Activated CD8-positive, alpha-beta T cell treated with anti-CD3 and anti-CD28 coated beads for 36 hours (primary cell): ENCODE measurements at regions not wholly inside any gene's neighbourhood (a gene's known extent, or its start where the extent isn't known, plus 50 kb on each side); places are given as distances from the start of the nearest gene placed in this dataset.

ENCODE experiments used
- ATAC-seq: fragments of 200-7000 bp; cut with Tn5 transposase; one replicate; pipeline ENCODE4 v1.10.0; 2021; ENCODE audit warnings: mild to moderate bottlenecking, moderate library complexity
- CTCF ChIA-PET: fragments of 350-600 bp; sonication (Branson Sonifier 250); formaldehyde crosslinking; loops from one replicate; lab custom pipeline; 2021; ENCODE audit warnings: antibody characterized with exemption; lab: Charles Lee
- POLR2A ChIA-PET: fragments of 350-600 bp; sonication (Branson Sonifier 250); formaldehyde crosslinking; loops from one replicate; lab custom pipeline; 2021; ENCODE audit warnings: antibody characterized with exemption; lab: Charles Lee
- DNase-seq: peaks from one replicate; pipeline ENCODE4 v3.0.0-alpha.2; 2020
- H3K27ac Mint-ChIP-seq: one replicate; pipeline ENCODE4 v1.8.0; 2021; ENCODE audit warnings: mild to moderate bottlenecking, mixed read lengths
- H3K27me3 Mint-ChIP-seq: one replicate; pipeline ENCODE4 v1.8.0; 2021; ENCODE audit warnings: mixed read lengths
- H3K36me3 Mint-ChIP-seq: one replicate; pipeline ENCODE4 v1.8.0; 2021; ENCODE audit warnings: low read depth, mixed read lengths
- H3K4me1 Mint-ChIP-seq: one replicate; pipeline ENCODE4 v1.8.0; 2021; ENCODE audit warnings: low read depth, mixed read lengths
- H3K4me3 Mint-ChIP-seq: one replicate; pipeline ENCODE4 v1.8.0; 2021; ENCODE audit warnings: mild to moderate bottlenecking, moderate library complexity, mixed read lengths
- H3K9me3 Mint-ChIP-seq: one replicate; pipeline ENCODE4 v1.8.0; 2021; ENCODE audit warnings: mixed read lengths
- intact Hi-C: fragments of 100-400 bp; cut with micrococcal nuclease; formaldehyde crosslinking; loops from one replicate; pipeline ENCODE4 v1.10.0; 2022
- TF ChIP-seq, protein P1 (sequence below): fragments of 200-600 bp; IDR thresholded peaks from one replicate; pipeline ENCODE4 v1.8.0; 2022; ENCODE audit warnings: antibody characterized with exemption, mild to moderate bottlenecking

DNA sequence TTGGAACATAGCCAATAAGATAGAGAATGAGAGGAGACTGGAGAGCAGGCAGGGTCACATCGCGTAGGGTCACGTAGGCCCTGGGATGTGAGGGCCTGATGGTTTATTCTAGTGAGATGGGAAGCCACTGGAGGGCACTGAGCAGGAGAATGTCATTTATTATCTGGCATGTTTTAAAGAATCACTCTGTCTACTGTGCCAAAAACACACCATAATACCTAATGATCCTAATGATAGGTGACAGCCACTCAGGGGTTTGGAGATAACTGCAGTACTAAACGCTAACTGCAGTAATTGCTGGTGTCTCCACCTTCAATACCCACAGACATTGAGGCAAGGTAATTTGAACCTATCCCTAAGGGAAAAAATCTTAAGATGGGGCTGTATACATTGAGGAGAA lies 185.4 kb downstream of the TTLL7 start:
- no peak overlapping the region for H3K27ac Mint-ChIP-seq
- TF ChIP-seq, protein P1, sequence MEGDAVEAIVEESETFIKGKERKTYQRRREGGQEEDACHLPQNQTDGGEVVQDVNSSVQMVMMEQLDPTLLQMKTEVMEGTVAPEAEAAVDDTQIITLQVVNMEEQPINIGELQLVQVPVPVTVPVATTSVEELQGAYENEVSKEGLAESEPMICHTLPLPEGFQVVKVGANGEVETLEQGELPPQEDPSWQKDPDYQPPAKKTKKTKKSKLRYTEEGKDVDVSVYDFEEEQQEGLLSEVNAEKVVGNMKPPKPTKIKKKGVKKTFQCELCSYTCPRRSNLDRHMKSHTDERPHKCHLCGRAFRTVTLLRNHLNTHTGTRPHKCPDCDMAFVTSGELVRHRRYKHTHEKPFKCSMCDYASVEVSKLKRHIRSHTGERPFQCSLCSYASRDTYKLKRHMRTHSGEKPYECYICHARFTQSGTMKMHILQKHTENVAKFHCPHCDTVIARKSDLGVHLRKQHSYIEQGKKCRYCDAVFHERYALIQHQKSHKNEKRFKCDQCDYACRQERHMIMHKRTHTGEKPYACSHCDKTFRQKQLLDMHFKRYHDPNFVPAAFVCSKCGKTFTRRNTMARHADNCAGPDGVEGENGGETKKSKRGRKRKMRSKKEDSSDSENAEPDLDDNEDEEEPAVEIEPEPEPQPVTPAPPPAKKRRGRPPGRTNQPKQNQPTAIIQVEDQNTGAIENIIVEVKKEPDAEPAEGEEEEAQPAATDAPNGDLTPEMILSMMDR, result no peak
- H3K27me3 Mint-ChIP-seq, result no peaks in the 10 kb centered on the region
- CTCF ChIA-PET, result no interaction called here
- no peaks in the 10 kb centered on the region for H3K9me3 Mint-ChIP-seq
- H3K4me1 Mint-ChIP-seq, result no peaks in the 10 kb centered on the region
- intact Hi-C loops, result no loop called here
- no peaks in the 10 kb centered on the region for H3K36me3 Mint-ChIP-seq
- DNase-seq (no peak), ATAC-seq (no peak)
- H3K4me3 Mint-ChIP-seq, result no peak overlapping the region
- POLR2A ChIA-PET, result no interaction called here

DNA sequence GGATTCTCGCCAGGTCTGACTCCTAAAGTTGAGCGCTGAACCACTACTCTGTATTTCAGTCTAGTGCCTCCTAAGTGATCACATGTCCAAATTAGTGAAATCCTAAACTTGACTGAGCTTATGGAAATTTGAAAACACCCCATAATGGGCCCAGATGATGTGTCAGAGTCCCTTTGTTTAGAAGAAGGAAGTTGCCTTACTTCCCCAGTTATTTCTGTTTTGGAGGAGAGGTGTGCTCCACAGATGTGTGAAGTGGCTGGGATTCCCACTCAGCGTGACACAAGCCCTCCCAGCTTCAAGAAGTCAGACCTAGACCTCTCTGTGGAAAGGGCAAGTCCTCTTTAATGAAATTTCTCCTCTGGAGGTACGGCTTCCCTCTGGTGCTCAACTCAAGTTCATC lies 188.8 kb downstream of the TTLL7 start:
- intact Hi-C loops, result no loop called here
- Mint-ChIP-seq H3K27ac (no peak overlapping the region), H3K4me1 (no peaks in the 10 kb centered on the region), H3K36me3 (no peaks in the 10 kb centered on the region), H3K4me3 (no peak overlapping the region), H3K9me3 (no peaks in the 10 kb centered on the region), H3K27me3 (no peaks in the 10 kb centered on the region)
- ChIA-PET CTCF (no interaction called here), POLR2A (no interaction called here)
- DNase-seq (no peak), ATAC-seq (no peak)
- TF ChIP-seq, protein P1, result no peak

DNA sequence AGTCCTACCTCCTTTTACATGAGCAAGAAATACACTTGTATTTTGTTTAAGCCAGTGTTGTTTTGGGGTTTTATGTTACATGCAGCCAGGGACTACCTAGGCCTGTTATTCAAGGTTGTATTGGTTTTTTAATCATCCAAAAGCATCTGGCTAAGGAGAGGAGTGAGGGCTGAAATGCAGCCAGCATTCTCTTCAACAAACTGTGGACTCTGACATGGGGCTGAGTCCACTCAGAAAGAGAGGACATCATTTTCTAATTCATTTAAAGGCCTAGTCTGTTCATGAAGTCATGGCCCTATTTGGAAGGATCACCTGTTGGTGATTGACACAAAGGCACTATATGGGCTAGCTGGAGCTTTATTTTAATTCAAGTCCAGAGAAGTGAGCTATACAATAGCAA lies 190.4 kb downstream of the TTLL7 start:
- Mint-ChIP-seq H3K9me3 (no peaks in the 10 kb centered on the region), H3K4me3 (no peak overlapping the region), H3K36me3 (no peaks in the 10 kb centered on the region), H3K4me1 (no peaks in the 10 kb centered on the region), H3K27me3 (no peaks in the 10 kb centered on the region), H3K27ac (no peak overlapping the region)
- POLR2A ChIA-PET, result no interaction called here
- CTCF ChIA-PET, result no interaction called here
- no peak for DNase-seq
- intact Hi-C loops, result no loop called here
- TF ChIP-seq, protein P1, result no peak
- ATAC-seq, result no peak

DNA sequence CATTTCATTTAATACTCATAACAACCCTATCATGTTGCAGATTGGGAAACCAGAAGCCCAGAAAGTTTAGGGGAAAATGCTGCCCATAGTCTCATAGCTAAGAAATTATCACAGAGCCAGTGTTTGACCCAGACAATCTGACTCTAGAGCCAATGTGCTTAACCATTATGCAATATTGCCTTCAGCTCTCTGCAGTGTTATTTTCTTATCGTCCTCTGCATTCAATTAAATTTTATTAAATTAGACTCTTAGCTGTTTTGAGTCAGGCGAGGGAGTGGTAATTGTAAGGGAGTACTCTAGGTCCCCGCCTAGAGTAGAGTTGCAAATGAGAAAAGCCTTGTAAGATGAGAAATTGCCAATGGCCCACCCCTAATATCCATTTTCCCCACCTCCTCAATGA lies 191.1 kb downstream of the TTLL7 start:
- TF ChIP-seq, protein P1, result no peak
- Mint-ChIP-seq H3K9me3 (no peaks in the 10 kb centered on the region), H3K36me3 (no peaks in the 10 kb centered on the region), H3K4me1 (no peaks in the 10 kb centered on the region), H3K27ac (no peak overlapping the region), H3K27me3 (no peaks in the 10 kb centered on the region), H3K4me3 (no peak overlapping the region)
- intact Hi-C loops, result no loop called here
- ATAC-seq (no peak), DNase-seq (no peak)
- POLR2A ChIA-PET, result no interaction called here
- CTCF ChIA-PET, result no interaction called here

DNA sequence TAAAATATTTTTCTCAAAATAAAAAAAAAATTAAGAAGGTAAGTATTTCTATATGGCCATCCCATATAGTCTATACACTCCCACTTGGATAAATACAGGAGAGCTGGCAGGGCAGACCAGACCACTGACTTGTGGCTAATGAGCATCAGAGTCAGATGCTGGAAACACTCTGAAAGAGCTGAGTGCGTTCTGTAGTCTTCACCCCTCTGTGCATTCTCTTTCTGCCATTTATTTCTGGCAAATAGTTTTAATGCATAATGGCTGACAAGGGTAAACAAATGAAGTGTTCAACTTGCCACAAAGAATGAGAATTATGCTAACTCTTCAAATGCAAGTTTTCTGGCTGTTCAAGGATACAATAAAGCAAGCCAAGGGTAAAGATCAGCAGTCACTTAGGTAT lies 191.7 kb downstream of the TTLL7 start:
- H3K36me3 Mint-ChIP-seq, result no peaks in the 10 kb centered on the region
- DNase-seq, result no peak
- H3K4me1 Mint-ChIP-seq, result no peaks in the 10 kb centered on the region
- TF ChIP-seq, protein P1, result no peak
- ChIA-PET POLR2A (no interaction called here), CTCF (no interaction called here)
- intact Hi-C loops, result no loop called here
- no peaks in the 10 kb centered on the region for H3K9me3 Mint-ChIP-seq
- H3K27ac Mint-ChIP-seq, result no peak overlapping the region
- no peaks in the 10 kb centered on the region for H3K27me3 Mint-ChIP-seq
- no peak for ATAC-seq
- H3K4me3 Mint-ChIP-seq, result no peak overlapping the region
